ENCODE measurements at regions not wholly inside any gene's neighbourhood (a gene's known extent, or its start where the extent isn't known, plus 50 kb on each side); places are given as distances from the start of the nearest gene placed in this dataset.

GRCh38 chr14:54310151-54310850 is 86.5 kb upstream of the CDKN3 start:
- H4K20me1 ChIP-seq (ENCODE audit: control insufficient read depth, insufficient read depth, low read depth, low read length): no peaks in the 10 kb centered on the region
- TF ChIP-seq CTCF (IDR thresholded peaks at IDR 0.05; ENCODE audit: low read depth, low read length, poor library complexity, severe bottlenecking): no peak
- TF ChIP-seq EZH2phosphoT487 (IDR thresholded peaks at IDR 0.05; ENCODE audit: borderline replicate concordance, low read length): no peak
- no peak overlapping the region for H3K4me3 ChIP-seq (ENCODE audit: low read length)
- no peak overlapping the region for H3K27ac ChIP-seq (ENCODE audit: low read depth, low read length)
- H3K4me1 ChIP-seq (ENCODE audit: control insufficient read depth, low read length): no peaks in the 10 kb centered on the region
- H3K4me2 ChIP-seq (ENCODE audit: low read length): no peak overlapping the region
- H3K27me3 ChIP-seq (ENCODE audit: control insufficient read depth, low read length): no peaks in the 10 kb centered on the region
- no peaks in the 10 kb centered on the region for H3F3A ChIP-seq (ENCODE audit: control insufficient read depth, insufficient read depth)
- no peaks in the 10 kb centered on the region for H3K9me3 ChIP-seq (ENCODE audit: control insufficient read depth, insufficient read depth, low read length)
- no peaks in the 10 kb centered on the region for H3K79me2 ChIP-seq (ENCODE audit: control insufficient read depth, low read length)
- H3K9me2 ChIP-seq (replicated peaks; ENCODE audit: control insufficient read depth, low read length): no peaks in the 10 kb centered on the region
- no peaks in the 10 kb centered on the region for H3K36me3 ChIP-seq (ENCODE audit: control insufficient read depth, low read length)

- H3K9me3 ChIP-seq (ENCODE audit: control insufficient read depth, insufficient read depth, low read length): no peaks in the 10 kb centered on the region
- no peaks in the 10 kb centered on the region for H3K79me2 ChIP-seq (ENCODE audit: control insufficient read depth, low read length)
- no peak overlapping the region for H3K27ac ChIP-seq (ENCODE audit: low read depth, low read length)
- H3K9me2 ChIP-seq (replicated peaks; ENCODE audit: control insufficient read depth, low read length): no peaks in the 10 kb centered on the region
- TF ChIP-seq EZH2phosphoT487 (IDR thresholded peaks at IDR 0.05; ENCODE audit: borderline replicate concordance, low read length) (no peak), CTCF (IDR thresholded peaks at IDR 0.05; ENCODE audit: low read depth, low read length, poor library complexity, severe bottlenecking) (no peak)
- no peaks in the 10 kb centered on the region for H3K36me3 ChIP-seq (ENCODE audit: control insufficient read depth, low read length)
- no peaks in the 10 kb centered on the region for H3K4me1 ChIP-seq (ENCODE audit: control insufficient read depth, low read length)
- no peaks in the 10 kb centered on the region for H3F3A ChIP-seq (ENCODE audit: control insufficient read depth, insufficient read depth)
- H3K4me2 ChIP-seq (ENCODE audit: low read length): no peak overlapping the region
- H3K27me3 ChIP-seq (ENCODE audit: control insufficient read depth, low read length): no peaks in the 10 kb centered on the region
- no peaks in the 10 kb centered on the region for H4K20me1 ChIP-seq (ENCODE audit: control insufficient read depth, insufficient read depth, low read depth, low read length)
- H3K4me3 ChIP-seq (ENCODE audit: low read length): no peak overlapping the region
Observed at GRCh38 chr14:54310851-54311228, 86.0 kb upstream of the CDKN3 start.

GRCh38 chr14:54312166-54312801 is 84.5 kb upstream of the CDKN3 start:
- H3K79me2 ChIP-seq (ENCODE audit: control insufficient read depth, low read length): no peaks in the 10 kb centered on the region
- no peaks in the 10 kb centered on the region for H3K36me3 ChIP-seq (ENCODE audit: control insufficient read depth, low read length)
- no peaks in the 10 kb centered on the region for H3F3A ChIP-seq (ENCODE audit: control insufficient read depth, insufficient read depth)
- H3K4me2 ChIP-seq (ENCODE audit: low read length): no peak overlapping the region
- H3K9me2 ChIP-seq (replicated peaks; ENCODE audit: control insufficient read depth, low read length): no peaks in the 10 kb centered on the region
- no peak overlapping the region for H3K4me3 ChIP-seq (ENCODE audit: low read length)
- TF ChIP-seq EZH2phosphoT487 (IDR thresholded peaks at IDR 0.05; ENCODE audit: borderline replicate concordance, low read length): no peak
- TF ChIP-seq CTCF (IDR thresholded peaks at IDR 0.05; ENCODE audit: low read depth, low read length, poor library complexity, severe bottlenecking): no peak
- no peaks in the 10 kb centered on the region for H3K9me3 ChIP-seq (ENCODE audit: control insufficient read depth, insufficient read depth, low read length)
- no peaks in the 10 kb centered on the region for H4K20me1 ChIP-seq (ENCODE audit: control insufficient read depth, insufficient read depth, low read depth, low read length)
- H3K4me1 ChIP-seq (ENCODE audit: control insufficient read depth, low read length): no peaks in the 10 kb centered on the region
- no peaks in the 10 kb centered on the region for H3K27me3 ChIP-seq (ENCODE audit: control insufficient read depth, low read length)
- no peak overlapping the region for H3K27ac ChIP-seq (ENCODE audit: low read depth, low read length)
